GM13976 (cell line): ENCODE measurements at regions not wholly inside any gene's neighbourhood (a gene's known extent, or its start where the extent isn't known, plus 50 kb on each side); places are given as distances from the start of the nearest gene placed in this dataset.

Experiments used
- DNase-seq: peaks from one replicate; pipeline ENCODE4 v3.0.0; 2012; ENCODE audit warnings: low spot score
- CTCF ChIP-seq: IDR thresholded peaks from 2 replicates; pipeline ENCODE4 v1.5.1; 2012; ENCODE audit warnings: borderline replicate concordance, mild to moderate bottlenecking; ENCODE audit not compliant: insufficient read depth; ENCODE audit errors: extremely low read depth, missing control alignments, control extremely low read depth
- in situ Hi-C: fragments of 300-500 bp; cut with MboI; formaldehyde crosslinking; loops from one replicate; pipeline ENCODE4 v1.12.0; 2022; ENCODE audit warnings: low sequenced_read_pairs, mixed read lengths, inconsistent platforms; ENCODE audit not compliant: unreplicated experiment

DNA sequence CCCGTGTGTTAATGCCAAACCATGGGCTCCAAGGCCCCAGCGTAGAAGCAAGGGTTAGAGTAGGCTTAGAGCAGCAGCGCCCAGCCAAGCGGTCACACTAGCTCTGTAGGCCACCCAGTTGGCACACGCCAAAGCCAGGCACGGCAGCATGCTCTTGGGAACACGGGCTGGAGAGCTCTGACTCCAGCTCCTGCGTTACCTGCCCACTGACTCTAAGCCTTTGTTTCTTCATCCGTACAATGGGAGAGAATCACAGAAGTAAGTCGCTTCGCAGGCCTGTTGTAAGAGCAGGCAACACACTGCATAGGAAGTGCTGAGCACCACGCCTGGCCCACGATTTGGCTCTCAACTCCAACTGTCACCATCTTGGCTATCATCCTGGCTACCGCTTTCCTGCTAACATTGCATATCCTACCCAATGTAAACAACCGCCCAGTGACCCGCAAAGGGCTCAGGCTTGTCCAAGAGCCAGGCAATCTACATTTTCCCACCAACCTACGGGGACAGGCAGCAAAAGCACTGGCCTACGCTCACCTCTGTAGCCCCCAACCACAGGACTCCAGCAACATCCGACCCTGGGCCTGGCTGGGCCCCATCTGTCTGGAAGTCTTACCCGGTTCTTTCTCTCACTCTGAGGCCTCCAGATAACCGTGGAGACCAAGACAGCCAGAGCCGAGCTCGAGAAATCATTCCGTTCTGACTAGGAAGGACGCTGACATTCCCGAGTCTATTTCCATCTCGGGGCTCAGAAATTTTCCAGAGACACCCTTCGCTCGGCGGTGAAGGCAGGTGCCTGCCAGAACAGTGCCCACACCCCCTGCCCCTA is 91.5 kb upstream of the ZNF507 start:
- no peak for TF ChIP-seq CTCF
- DNase-seq, result no peak
- in situ Hi-C loops, result no loop called here

DNA sequence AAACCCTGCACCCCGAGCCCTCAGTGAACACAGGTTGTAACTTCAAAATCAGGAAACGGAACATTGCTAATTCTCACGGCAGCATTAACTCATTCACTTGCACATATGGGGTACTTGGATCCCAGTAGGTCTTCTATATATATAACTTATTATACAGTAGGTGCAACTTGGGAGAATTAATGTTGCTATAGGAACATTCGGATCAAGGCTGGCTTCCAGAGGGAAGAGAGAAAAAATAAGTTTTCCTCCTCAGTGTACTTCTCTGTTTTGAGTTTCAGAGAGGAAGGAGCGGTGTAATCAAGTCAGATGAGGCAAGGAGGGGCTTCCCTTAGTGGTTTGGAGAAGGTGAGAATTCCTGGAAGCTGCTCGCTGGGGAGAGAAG is 90.9 kb upstream of the ZNF507 start:
- in situ Hi-C loops, result no loop called here
- no peak for TF ChIP-seq CTCF
- no peak for DNase-seq

DNA sequence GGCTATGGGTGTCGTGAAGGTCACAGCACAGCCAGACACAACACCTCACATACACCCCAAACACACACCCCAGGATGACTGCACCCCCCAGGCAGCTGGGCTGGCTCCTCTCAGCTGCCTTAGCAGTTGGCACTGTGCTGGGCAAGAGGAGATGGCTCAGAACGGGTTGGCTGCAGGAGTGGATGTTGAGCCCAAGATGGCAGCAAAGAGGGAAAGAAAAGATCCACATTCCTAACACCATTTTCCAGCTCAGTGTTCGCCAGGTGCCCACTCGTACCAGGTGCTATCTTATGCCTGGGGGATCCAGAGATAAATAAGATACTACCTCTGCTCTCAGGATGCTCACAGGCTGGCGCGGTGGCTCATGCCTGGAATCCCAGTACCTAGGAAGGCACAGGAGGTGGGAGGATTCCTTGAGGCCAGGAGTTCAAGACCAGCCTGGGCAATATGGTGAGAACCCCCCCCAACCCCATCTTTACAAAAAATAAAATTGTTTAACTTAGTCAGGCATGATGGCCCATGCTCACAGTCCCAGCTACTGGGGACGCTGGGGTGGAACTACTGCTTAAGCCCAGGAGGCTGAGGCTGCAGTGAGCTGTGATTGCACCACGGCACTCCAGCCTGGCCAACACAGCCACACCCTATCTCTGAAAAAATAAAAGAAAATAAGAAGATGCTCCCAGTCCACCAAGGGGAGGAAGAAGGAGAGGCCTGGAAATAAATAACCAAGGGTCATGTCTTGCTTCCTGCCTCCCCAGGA is 89.7 kb upstream of the ZNF507 start:
- DNase-seq, result no peak
- no peak for TF ChIP-seq CTCF
- in situ Hi-C loops, result no loop called here

- in situ Hi-C loops, result no loop called here
- no peak for TF ChIP-seq CTCF
- no peak for DNase-seq
Observed at GRCh38 chr19:32256341-32256975, 89.0 kb upstream of the ZNF507 start.

- TF ChIP-seq CTCF, result no peak
- in situ Hi-C loops, result no loop called here
Observed at GRCh38 chr19:32257326-32258073, 87.9 kb upstream of the ZNF507 start.

GRCh38 chr19:32258167-32258566 is 87.2 kb upstream of the ZNF507 start:
- no peak for TF ChIP-seq CTCF
- in situ Hi-C loops, result no loop called here
- no peak for DNase-seq

More at GRCh38 chr19:32257326-32258073, 87.9 kb upstream of the ZNF507 start:
- DNase-seq, result no peak
